CD4-positive, alpha-beta T cell treated with Interleukin-15 for 1 hour (primary cell): ENCODE measurements at regions not wholly inside any gene's neighbourhood (a gene's known extent, or its start where the extent isn't known, plus 50 kb on each side); places are given as distances from the start of the nearest gene placed in this dataset.

Source experiments
- DNase-seq: peaks from one replicate; pipeline ENCODE4 v3.0.0-alpha.2; 2020

DNA sequence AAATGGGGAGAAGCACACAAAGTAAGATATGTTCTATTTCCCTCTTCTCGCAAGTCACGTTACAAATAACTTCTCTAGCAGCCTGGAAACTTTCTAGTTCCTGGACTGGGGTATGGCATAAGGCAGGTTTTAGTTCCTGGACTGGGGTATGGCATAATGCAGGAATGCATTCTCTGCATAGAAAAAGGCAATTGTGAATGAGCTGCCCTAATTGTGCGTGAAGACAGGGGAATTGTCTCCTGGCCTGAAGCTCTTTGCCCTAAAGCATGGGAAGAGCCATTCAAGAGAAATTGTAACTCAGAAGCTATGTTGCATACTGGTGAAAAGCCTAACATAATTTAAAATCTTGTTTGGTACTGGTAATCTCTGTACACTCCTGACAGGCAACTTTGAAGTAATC is 54.3 kb upstream of the CBLB start:
- DNase-seq: no peak

DNA sequence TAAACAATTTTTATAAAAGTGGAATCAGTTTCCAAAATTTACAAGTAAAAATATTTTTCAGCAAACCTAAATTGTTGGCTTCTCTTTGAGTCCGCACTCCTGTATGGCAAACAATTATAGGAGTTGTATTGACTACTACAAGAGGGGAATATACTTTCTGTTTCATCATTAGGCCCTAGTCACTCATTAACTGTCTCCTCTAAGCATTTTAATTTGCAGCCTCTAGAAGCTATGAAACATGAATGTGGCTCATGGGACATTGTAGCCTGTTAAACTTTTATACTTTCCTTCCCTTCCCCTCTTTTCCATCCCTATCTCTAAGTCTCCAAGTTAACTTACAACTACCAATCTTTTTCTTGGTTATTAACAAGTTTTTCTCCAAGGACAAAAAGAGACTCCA is 58.9 kb upstream of the CBLB start:
- no peak for DNase-seq

DNA sequence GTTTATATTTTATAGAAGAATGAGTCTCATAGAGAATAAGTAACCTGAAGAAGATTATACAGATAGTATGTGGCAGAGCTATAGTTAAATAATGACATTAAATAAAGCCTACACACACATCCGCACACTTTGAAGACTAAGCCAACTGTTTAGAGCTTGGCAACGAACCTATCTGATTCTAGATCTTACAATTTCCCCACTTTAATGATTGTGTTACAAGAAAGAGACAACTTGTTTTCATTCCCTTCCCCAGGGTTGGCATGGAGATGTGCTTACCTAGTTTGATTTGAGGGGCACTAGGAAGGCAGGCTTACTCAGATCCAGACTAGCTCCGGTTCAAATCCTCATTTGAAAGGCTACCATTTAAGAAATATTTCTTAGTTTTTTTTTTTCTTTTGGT is 61.9 kb upstream of the CBLB start:
- no peak for DNase-seq

DNA sequence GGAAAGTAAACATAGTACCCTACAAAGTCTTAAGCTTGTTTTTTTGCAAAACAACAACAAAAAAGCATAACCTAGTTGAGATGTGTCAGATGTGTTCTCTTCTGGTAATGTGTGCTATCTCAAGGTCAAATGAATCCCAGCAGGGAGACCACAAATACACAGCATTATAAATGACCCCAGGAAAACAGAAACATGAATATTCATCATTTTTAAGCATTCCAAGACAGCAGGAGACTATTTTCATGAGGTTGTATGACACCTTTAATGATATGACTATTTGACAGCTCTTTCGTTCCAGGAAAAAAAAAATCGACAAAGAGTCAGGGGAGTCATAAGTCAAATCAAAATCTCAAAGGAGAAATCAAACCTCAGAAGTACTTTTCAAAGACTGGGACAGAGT is 62.7 kb upstream of the CBLB start:
- DNase-seq: no peak

DNA sequence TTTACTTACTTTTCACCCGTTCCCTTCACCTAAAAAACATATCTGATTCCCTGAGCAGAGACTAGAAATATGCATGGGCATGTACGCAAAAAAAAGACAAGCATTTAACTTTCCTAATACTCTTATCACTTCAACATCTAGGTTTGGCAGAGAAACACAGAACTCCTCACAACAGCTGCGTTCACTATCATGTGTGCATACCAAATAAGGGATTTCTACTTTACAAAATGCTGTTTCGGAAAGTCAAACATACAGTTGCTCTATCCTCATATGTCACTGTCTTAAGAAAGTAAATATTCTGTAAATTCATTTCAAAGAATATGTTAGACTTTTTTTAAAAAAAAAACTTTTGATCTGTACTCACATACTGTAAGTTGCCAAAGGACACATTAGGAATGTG is 65.1 kb upstream of the CBLB start:
- no peak for DNase-seq

DNA sequence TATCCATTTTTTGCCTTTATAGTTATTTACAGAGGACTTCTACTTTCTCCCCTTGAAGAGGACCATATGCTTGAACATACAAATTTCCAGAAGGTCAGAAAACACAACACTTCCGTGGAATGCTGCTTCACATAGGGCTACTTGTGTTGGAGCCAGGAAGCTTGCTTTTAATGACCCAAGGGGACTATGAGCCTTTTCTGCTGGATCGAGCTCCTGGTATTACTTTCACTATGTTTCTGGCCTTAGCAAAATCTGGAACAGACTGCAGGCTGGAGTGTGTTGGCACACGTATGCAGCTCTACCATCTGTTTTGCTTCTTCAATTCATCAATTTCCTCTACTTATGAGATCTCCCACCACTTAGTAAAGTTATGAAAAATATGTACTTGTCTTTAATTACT is 69.3 kb upstream of the CBLB start:
- DNase-seq: no peak

DNA sequence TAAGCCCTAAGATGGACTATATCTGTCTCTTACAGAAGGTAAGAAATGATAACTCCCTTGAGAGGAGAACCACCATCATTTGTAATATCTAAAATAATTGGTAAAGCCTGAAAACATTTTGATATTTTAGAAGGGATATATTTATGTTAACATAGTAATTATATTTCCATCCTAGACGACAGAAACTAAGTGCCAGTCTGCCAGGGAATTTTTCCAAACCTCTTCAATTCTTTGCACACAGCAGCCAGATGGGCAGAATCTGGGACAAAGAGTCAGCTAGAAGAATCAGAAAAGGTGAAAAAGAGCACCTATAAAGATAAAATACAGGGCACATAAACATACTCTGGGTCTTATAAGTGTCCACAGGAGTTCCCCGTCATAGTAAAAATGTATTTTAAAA is 70.0 kb upstream of the CBLB start:
- DNase-seq: no peak

DNA sequence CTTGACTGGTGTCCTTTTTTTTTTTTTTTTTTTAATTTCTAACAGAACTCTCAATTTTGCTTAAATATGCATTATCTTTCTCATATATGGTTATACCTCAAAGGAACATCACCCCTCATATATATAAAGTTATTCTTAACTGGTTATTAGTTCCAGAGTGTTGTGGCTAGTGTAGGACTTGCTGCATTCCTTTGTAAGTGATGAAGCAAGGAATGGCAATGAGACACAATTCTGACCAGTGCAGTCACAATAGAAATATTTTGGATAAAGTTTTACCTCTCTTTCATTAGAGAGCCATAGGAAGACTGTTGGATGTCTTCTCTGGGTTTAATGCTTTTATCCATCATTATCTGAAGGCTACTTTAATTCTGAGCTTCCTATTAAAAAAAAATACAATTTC is 75.5 kb upstream of the CBLB start:
- DNase-seq: no peak

DNA sequence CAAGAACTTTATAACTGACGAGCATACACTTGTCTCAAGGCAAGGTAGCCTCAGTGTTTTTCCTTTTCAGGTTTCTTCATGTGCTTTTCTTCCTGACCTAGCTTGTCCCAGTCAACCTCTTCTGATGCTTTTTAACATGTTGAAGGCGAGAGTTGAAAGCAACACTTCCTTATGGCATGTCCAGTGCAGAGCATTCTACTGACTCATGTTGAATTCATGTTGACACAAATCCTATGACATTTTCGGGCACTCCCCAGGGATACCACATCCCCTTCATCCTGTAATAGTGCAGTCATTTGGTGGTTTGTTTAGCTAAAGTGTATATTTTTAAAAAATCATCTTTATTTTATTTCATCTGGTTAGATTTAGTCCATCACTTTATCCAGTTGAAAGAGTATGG is 75.9 kb upstream of the CBLB start:
- DNase-seq: no peak

DNA sequence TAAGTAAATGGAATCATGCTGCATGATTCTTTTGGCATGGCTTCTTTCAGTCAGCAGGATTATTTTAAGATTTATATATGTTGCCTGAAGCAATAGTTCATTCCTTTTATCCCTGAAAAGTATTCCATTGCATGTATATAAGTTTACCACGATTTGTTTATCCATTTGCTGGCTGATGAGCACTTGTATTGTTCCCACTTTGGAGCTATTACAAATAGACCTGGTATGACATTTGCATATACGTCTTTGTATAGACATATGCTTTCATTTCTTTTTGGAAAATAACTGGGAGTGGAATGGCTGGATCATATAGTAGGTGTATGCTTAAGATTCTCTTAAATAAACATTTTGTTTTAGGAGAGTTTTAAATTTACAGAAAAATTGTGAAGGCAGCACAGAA is 79.3 kb upstream of the CBLB start:
- no peak for DNase-seq

DNA sequence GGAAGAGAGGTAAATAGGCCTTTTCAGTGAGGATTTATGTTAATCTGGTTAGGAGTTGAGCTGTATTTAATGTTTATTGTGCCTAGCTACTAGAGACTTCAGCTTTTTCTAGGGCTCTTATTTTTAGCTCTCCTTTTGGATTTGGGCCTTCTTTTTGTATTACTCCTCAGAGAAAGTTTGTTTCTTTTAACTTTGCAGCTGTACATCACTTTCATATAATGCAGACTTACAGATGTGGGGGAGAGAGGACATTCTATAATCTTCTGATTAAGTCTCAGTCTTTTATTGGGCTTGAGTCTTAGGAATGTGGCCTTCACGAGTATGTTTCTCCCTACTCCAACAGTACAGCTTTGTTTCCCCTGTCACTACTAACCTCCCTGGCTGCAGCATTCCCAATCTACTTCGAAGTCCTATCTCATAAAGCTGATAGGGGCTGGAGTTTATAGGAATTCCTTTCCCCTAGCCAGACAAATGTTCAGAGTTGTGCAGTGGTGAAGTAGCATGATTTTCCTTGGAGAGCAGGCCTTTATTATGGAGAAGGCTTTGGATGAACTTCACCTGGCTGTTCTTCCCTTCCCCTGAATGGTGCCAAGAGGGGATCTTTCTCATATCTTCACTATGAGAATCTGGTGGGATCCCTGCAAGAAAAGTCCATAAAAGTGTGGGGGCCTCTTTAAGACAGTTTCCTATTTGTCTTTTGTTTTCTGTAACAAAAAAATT is 82.2 kb upstream of the CBLB start:
- DNase-seq: no peak

DNA sequence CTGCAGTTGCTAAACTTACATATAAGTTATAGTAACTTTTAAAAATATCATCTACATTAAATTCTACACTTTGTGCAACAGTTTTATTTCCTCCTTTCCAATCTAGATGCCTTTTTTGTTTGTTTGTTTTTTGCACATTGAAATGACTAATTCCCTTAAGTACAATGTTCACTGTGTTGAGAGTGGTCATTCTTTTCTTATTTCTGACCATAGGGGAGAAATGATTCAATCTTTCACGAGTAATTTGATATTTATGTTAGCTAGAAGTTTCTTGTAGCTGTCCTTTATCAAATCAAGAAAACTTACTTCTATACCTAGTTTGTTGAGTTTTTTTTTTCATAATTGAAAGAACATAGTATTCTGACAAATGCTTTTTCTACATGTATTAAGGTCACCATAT is 85.0 kb upstream of the CBLB start:
- no peak for DNase-seq

DNA sequence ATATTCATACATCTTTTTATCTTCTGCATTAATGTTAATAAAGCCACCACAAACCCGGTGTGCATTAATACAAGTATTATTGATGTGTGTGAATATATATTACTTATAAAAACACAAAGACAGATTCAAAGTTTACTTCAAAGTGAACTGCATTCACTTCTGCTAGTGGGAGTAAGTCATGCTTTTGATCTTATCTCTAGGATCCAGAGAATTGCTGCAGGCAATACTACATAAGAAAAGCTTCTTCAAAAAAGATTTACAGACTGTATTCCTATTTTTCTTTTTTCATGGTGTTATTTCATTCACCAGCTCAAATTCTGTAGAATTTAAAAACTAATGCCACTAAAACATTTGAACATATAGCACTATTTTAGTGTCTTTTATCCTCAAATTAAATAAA is 87.5 kb upstream of the CBLB start:
- DNase-seq: no peak

DNA sequence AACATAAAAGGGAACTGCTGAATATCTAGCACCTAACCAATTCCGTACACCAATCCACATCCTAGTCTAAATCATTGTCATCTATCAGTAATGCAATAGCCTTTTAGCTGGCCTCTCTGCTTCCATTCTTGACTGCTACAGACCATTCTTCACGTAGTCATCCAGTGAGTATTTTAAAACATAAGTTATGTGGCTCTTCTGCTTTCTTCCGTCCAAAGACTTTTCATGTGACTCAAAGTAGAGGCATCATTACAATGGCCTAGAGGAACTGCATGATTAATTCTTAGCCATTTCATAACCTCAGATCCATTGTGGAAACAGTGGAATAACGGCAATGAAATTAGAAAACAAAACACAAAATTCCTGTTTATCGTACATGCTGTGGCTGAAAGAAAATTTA is 88.9 kb upstream of the CBLB start:
- no peak for DNase-seq

DNA sequence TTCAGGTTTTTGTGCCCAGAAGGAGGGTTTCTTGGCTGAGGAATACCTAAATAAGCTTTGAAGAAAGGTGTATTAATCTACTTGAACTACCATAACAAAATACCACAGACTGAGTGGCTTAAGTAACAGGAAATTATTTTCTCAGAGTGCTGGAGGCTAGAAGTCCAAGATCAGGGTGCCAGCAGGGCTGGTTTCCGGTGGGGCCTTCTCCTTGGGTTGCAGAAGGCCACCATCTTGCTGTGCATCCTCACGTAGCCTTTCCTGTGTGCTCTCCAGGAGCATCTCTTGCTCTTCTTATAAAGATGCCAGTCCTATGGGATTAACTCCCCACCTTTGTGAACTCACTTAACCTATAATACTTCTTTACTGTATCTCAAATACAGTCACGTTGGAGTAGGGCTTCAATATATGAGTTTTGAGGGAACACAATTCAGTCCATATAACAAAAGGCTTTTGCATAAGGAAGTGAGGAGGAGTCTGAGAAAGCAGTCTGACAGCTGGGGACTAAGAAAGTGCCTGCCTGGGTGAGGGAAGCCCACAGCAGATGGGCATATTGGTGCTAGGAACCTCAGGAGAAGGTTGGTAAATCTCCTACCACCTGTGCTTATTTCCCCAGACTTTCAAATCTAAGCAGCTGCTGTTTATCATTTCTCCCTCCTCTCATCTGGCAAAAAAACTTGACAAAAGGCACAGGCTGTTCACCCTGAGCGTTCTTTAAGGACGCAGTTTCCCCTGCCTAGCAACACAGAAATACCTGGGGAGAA is 89.6 kb upstream of the CBLB start:
- DNase-seq: no peak

DNA sequence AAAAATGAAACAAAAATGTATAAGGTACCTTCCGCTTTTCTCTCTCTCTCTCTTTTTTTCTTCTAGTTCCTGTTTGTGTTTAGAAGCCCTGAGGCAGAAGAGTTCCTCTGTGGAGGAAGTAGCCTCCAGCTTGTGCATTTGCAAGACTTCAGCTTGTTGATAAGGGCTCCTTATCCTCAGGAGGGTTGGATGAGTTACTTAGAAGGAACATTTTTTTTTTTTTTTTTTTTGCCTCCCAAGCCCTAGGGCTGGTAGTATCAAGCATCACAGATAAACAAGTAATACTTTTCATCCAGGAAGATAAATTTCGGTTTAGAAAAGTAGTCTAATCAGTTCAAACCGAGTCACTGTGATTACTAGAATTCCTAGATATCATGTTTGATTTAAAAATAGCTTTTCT is 91.0 kb upstream of the CBLB start:
- no peak for DNase-seq

DNA sequence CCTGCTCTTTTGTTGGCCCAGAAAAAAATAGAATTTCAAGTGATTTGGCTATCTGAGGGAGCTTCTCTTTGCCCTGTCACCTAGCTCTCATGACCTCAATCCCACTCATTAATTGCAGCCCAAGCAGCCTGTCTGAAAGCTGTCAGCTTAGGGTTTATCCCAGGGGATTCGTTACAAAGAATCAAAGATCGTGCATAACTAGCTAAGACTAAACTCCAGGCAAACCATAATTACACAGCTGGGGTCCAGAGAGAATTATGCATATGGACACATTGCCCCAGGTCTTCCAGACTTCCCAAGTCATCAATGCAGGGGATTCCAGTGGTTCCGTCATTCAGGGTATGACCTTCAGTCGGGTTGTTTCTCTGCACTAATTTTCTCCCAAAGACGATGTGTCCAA is 91.6 kb upstream of the CBLB start:
- DNase-seq: no peak

DNA sequence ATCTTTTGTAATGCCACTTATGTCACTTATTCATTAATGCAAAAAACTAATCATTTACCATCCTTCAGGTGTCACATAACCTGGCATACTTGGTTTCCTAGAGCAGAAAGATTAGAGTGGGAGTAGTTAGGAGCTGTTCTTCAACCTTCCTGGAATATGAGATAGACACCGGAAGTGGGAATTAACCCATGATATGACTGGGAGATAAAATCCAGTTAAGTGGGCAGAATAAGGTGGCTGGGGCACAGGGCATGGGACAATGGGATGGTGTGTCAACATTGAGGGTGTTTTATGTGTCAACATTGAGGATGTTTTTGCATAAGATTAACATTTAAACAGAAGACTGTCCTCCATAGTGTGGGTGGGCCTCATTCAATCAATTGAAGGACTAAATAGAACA is 94.3 kb upstream of the CBLB start:
- DNase-seq: no peak

DNA sequence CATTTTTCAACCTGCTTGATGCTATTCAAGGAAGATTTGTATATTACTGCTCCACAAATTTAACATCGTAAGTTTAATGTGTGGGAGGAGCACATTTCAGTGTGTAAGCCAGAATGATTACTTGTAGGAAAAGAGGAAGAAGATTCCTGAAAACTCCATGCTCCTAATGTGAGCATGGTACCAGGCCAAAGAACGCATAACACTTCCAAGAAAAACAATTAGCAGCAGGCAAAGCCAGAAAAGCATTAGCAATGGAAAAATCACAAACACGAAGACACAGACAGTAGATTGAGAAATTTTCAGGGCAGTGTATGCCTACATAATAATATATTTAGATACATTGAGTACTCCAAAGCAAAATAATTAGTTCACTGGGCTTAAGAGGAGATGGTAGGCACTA is 96.6 kb upstream of the CBLB start:
- DNase-seq: no peak

DNA sequence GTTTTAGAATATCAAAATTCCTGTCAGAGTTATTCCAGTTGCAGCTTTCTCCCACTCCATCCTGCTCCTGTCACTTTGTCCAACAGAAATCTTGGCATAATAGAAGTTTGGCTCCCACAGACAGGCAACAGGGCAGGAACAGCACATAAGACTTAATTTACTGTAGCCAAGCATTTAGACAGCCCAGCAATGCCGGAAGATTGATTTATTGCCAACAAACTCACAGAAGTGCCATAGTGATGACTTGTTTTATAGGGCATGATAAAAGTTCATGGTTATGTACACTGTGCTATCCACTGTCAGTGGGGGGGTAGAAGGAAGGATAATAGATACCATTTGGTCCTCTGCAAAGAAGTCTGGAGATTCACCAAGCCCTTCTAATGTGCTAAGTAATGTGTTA is 98.3 kb upstream of the CBLB start:
- DNase-seq: no peak

DNA sequence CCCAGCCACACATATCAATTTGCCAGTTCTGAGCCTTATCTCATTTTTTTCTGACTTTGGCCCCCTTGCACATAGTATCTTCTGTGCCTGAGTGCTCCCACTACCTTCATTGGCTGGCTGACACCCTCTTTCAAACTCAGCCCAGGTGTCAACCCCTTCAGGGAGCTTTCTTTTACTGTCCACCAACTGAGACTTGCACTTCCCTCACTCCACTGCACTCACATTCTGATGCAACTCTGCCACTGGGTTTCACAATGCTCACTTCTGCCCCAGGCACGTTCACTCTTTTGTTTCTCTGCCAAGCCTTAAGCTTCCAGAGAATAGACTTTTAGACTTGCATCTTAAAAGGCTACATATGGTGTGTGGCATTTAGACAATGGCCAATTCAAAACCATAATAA is 101.5 kb upstream of the CBLB start:
- no peak for DNase-seq

DNA sequence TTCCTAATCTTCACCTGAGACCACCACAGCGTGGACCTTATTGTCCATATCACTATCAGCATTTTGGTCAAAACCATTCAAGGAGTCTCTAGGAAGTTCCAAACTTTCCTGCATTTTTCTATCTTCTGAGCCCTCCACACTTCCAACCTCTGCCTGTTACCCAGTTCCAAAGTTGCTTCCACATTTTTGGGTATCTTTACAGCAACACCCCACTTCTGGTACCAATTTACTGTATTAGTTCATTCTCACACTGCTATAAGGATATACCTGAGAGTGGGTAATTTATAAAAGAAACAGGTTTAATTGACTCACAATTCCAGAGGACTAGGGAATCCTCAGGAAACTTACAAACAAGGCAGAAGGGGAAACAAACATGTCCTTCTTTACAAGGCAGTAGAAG is 103.3 kb upstream of the CBLB start:
- no peak for DNase-seq

DNA sequence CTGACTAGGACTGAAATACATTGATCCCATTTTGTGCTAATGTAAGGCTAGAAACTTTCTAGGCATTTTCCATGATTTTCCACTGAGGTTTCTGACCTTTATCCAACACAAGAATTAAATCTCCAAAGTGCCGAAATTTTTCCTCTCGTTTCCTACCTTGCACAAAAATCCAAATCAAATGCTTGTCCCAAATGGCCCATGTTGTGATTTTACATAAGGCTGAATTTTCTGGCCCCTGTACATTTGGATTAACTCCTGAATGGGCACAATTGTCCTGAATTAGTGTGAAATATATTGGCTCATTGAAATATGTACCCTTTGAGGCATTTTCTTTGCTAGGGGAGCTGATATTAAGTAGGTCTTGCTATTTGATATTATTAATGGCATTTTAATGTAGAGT is 105.6 kb upstream of the CBLB start:
- DNase-seq: no peak

DNA sequence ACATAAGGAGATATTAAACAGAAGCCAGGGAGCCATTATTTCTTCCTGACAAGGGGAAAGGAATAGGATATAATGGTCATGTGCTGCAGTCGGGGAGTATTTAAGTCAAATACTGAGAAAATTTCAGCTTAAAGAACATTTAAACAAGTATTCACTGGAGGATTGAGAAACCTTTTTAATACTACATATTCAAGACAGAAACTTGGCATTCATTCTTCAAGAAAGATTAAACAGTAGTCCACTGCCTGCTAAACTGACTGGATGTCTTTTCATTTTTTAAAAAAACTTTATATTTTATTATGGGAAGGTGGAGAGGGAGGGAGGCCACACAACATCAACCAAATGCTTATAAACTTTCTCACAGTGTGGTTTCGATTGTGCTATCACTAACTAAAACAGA is 107.4 kb upstream of the CBLB start:
- no peak for DNase-seq

DNA sequence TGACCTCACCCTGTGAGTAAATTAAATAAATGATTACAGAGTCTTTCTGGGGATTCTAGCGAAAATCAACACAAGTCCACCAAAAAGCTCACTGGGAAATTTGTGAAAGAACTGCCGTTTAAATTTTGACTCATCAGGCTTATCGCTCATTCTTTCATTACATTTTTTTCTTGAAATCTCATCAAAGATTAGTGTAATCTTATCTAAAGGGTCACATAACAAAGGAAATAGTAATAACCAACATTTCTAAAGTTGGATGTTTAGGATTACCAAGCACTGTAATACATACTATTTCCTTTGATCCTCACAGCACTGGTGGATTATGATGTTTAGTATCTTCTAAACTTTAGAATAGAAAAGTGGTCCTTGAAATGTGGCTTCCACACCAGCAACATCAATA is 111.1 kb upstream of the CBLB start:
- no peak for DNase-seq
